Occipital lobe (tissue), 1 donor: ENCODE measurements at regions not wholly inside any gene's neighbourhood (a gene's known extent, or its start where the extent isn't known, plus 50 kb on each side); places are given as distances from the start of the nearest gene placed in this dataset.
"Not testable (repeated sequence)": the region's sequence is repeated elsewhere in the genome, so short reads cannot be mapped to it uniquely, and the experiment has no call there.

ENCODE experiments used
- DNase-seq: peaks from one replicate; lab custom pipeline; 2025; lab: John Stamatoyannopoulos, UW

DNA sequence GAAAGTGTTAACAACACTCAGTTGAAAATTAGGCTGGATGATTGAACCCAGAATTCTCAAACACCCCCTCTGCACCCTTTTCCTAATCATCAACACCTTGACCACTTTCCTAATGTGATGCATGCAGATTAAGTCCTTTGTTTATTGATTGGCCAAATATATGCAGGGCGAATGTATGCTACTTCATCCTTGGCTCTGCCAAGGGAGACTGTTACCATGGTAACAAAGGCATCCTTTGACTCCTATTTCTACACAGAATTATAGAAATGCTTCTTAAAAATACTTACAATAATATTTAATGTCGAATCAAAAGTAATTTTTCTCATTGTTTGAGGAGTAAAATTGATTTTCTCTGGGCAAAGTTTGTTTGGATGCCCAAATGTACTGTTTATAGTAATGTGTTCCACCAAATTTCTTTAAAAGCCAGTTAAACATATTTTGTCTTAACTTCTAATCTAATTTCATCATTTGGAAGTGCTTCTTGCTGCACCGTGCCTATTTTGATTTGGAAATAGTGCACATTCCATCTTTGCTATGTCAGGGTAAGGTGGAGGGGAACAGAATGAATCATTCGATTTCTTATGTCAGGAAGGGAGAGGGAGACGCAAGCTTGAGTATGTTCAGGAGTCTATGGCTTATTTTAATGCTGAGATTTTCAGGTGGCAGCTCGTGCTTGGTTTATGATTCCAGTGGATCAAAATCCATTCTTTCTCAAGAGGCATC is 1384.3 kb upstream of the WWC1 start:
- DNase-seq, result no peak

DNA sequence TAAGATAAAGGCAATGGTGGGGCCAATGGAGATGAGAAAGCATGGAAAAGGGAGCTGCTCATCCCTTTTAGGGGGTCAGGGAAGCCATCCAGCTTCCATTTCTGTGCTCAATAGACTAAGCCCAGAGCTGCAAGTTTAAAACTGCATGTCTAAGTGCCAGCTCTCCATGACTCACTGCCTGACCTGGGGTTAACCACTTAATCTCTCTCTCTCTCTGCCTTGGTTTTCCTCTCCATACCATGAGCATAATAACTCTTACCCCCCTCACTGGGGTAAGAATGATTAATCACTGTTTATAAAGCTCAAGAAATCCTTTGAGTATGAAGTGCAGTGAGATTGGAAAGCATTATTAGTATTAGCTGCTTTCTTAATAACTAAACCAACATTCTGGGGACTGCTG is 1382.4 kb upstream of the WWC1 start:
- no peak for DNase-seq

DNA sequence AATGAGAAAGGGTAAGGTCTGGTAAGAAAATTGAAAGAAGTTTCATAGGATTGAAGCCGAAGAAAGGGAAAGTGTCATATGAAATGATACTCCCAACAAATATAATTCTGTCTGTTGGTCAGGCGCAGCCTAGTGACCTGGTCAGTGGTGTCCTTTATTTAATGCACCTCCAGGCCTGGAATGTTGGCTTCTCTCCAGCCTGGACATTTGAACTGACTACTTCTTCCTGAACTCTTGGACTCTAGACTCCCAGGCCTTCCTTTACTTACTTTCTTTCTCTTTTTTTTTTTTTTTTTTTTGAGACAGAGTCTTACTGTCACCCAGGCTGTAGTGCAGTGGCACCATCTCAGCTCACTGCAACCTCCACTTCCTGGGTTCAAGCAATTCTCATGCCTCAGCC is 1381.5 kb upstream of the WWC1 start:
- DNase-seq, result no peak

DNA sequence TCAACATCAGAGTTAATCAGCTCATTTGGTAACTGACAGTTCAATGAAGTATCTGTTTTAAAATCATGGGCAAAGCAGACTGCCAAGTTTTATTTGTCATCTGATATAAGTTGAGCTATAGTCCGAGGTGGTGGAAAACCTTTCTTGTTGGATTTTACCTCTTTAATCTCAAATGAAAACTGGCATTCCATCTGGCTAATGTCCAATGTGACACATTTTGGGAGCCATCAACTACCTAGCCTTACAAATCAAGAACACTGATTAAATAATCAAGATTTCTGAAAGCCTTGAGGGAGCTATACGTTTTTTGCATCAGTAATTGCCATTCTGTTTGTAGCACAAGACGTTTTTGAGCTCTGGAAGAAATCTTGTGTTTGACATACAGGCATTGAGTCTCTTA is 1380.5 kb upstream of the WWC1 start:
- DNase-seq, result no peak

- no peak for DNase-seq
Measured at GRCh38 chr5:166916021-166916420, 1375.4 kb upstream of the WWC1 start.

- no peak for DNase-seq
Measured at GRCh38 chr5:166926138-166926537, 1365.3 kb upstream of the WWC1 start.

DNA sequence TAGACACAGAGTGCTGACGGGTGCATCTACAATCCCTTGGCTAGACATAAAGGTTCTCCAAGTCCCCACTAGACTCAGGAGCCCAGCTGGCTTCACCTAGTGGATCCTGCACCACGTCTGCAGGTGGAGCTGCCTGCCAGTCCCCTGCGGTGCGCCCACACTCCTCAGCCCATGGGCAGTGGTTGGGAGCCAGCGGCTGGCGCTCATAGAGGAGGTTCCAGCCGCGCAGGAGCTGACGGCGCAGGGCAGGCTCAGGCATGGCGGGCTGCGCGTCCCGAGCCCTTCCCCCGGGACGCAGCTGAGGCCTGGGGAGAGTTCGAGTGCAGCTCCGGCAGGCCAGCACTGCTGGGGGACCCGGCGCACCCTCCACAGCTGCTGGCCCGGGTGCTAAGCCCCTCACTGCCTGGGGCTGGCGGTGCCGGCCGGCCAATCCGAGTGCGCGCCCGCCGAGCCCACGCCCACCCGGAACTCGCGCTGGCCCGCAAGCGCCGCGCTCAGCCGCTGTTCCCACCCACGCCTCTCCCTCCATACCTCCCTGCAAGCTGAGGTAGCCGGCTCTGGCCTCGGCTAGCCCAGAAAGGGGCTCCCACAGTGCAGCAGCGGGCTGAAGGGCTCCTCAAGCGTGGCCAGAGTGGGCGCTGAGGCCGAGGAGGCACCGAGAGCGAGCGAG is 1364.5 kb upstream of the WWC1 start:
- not testable (repeated sequence) for DNase-seq

DNA sequence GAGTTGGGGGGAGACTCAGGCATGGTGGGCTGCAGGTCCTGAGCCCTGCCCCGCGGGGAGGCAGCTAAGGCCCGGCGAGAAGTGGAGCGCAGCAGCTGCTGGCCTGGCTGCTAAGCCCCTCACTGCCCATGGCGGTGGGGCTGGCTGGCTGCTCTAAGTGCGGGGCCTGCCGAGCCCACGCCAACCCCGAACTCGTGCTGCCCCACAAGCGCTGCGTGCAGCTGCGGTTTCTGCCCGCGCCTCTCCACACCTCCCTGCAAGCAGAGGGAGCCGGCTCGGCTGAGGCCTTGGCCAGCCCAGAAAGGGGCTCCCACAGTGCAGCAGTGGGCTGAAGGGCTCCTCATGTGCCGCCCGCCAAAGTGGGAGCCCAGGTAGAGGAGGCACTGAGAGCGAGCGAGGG is 1355.1 kb upstream of the WWC1 start:
- no peak for DNase-seq

- DNase-seq, result no peak
Measured at GRCh38 chr5:166938071-166938470, 1353.4 kb upstream of the WWC1 start.

- DNase-seq, result no peak
Measured at GRCh38 chr5:166942948-166943347, 1348.5 kb upstream of the WWC1 start.

- DNase-seq, result no peak
Measured at GRCh38 chr5:166947045-166947444, 1344.4 kb upstream of the WWC1 start.

DNA sequence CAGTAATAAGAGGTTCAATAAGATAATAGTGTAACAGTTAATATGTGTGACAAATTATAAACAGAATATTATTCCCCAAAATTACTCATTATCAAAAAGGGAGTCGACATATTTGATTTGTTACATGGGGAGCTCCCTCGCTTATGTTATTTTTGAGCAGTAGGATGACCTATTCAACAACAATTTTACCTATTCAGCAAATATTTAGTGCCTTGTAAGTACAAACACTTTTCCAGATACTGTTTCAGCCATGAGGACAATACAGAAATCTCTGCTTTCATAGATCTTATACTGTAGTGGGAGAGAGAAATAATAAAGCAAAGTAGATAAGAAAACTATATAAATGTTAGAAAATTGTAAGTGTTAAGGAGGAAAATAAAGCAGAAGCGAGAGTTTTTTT is 1342.8 kb upstream of the WWC1 start:
- no peak for DNase-seq

GRCh38 chr5:166952048-166952447 is 1339.4 kb upstream of the WWC1 start:
- DNase-seq, result no peak

GRCh38 chr5:166957782-166958181 is 1333.7 kb upstream of the WWC1 start:
- DNase-seq, result no peak

GRCh38 chr5:166959766-166960165 is 1331.7 kb upstream of the WWC1 start:
- no peak for DNase-seq

- DNase-seq, result no peak
Measured at GRCh38 chr5:166961028-166961427, 1330.4 kb upstream of the WWC1 start.

GRCh38 chr5:166961913-166962312 is 1329.5 kb upstream of the WWC1 start:
- DNase-seq, result no peak

- DNase-seq, result no peak
Measured at GRCh38 chr5:166962461-166962860, 1329.0 kb upstream of the WWC1 start.

DNA sequence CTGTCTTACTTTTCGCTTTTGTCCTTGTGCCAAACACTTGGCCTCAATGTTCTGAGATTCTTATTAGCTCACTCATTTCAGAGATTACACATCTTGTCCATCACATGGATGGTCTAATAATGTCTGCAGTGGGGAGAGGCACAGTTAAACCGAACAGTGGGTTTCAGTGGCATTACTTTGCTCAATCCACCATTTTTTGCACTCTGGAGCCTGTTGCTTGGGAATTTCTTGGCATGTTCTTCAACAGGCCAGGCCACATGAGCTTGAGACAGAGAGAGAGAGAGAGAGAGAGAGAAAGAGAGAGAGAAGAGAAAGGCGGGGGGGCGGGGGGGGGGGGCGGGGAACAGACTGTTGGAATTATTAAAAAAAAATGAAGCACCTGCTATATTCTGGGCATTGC is 1327.8 kb upstream of the WWC1 start:
- no peak for DNase-seq

DNA sequence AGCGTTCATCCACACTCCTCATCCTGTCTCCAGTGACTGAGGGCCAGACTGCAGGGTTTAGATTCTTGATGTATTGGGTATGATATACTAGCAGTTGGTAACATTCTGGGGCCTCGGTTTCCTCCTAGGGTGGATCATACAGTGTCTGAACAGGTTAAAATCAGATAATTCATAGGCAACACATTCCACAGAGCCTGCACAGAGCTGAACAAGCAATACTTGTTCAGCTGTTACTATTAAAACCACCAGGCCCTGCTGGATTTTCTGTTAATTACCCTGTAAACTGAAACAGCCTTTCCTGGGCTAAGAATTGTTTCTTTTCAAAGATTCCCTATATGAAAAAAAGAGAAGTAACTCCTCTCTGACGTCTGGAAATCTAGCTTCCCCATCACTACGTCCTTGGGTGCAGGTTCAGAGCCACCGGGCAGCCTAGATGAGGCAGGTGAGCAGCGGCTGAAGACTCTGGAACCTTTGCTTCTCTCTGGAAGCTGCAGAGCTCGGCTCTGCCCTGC is 1313.5 kb upstream of the WWC1 start:
- no peak for DNase-seq

DNA sequence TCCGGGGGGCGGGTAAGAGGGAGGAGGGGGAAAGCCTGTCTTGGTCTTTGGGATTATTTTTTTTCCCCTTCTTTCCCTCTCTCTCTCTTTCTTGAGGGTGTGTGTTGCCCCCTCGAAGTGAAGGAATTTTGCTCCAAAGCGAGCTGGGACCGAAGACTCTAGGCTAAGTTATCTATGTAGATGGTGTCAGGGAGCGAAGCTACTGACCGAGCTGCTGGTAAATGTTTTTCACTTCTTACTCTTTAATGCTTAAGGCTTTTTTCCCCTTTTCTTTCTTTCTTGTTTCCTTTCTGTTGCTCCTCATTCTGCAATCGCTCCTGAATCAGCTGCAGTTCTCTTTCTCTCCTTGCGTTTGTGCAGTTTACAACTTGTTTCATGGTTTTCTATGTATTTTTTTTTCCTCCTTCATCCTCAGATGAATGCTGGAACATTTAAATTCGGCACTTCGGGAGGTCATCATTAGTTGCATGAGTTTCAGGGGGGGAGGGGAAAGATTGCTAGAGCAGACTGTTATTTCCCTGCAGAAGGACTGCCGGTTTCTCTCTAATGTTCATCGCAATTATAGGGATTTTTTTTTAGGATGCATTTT is 1312.0 kb upstream of the WWC1 start:
- DNase-seq, result no peak

GRCh38 chr5:166980666-166981065 is 1310.8 kb upstream of the WWC1 start:
- DNase-seq, result no peak

DNA sequence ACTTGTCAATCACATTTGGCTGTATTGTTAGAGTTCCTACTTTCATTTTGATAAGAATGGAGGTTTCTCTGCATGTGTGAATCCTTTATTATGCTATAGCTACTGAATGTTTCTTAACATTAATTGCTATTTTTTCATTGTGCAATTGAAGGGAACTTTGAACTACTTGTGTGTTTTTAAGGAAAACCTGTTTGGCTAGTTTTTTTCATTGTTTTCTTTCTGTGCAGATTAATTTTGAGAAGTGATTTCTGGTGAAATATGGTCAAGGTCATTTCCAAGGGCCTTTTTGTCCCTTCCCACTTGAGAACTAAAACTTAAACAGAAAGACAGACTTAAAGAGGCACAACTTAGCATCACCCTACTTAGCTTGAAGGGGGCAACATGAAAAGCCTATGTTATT is 1309.2 kb upstream of the WWC1 start:
- no peak for DNase-seq
